ENCODE measurements at regions not wholly inside any gene's neighbourhood (a gene's known extent, or its start where the extent isn't known, plus 50 kb on each side); places are given as distances from the start of the nearest gene placed in this dataset.

DNA sequence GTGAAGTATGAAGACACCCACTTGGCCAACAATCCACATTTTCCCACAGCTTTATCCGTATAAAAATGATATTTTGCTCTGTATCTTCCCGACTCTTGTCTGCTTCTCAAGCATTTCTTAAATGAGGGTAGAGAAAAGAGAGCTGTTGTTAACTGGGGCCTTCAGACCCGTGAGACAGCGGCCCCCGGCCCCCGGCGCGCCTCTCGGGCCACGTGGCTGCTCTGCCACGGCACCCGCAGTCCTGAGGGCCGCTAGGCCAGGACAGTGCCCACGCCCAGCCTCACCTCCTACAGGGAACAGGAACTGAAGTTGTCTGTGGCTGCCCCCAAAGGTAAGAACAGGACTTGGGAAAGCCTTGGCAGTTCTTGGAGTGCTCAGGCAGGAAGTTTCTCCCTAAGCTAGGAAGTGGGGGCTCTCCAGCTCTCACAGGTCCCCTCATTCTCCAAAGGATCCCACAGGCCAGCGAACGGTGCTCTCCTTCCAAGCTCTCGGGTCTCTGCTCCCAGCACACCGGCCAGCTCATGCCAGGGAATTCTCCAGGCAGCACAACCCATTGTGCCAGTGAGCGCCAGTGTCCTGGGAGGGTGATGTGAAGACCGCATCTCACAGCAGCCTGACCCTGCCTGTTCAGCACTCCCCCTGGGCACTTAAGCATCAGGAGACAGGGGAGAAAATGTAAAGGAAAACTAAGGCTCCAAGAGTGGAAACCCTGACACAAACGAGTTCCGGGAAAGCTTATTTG is 230.3 kb upstream of the PFKP start:
- TF ChIP-seq, protein P1, sequence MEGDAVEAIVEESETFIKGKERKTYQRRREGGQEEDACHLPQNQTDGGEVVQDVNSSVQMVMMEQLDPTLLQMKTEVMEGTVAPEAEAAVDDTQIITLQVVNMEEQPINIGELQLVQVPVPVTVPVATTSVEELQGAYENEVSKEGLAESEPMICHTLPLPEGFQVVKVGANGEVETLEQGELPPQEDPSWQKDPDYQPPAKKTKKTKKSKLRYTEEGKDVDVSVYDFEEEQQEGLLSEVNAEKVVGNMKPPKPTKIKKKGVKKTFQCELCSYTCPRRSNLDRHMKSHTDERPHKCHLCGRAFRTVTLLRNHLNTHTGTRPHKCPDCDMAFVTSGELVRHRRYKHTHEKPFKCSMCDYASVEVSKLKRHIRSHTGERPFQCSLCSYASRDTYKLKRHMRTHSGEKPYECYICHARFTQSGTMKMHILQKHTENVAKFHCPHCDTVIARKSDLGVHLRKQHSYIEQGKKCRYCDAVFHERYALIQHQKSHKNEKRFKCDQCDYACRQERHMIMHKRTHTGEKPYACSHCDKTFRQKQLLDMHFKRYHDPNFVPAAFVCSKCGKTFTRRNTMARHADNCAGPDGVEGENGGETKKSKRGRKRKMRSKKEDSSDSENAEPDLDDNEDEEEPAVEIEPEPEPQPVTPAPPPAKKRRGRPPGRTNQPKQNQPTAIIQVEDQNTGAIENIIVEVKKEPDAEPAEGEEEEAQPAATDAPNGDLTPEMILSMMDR (IDR thresholded peaks at IDR 0.05; ENCODE audit: unreplicated experiment in 3 of 3), result no peak
- Mint-ChIP-seq H3K9me3 (no peaks in the 10 kb centered on the region), H3K4me3 (no peak overlapping the region)

DNA sequence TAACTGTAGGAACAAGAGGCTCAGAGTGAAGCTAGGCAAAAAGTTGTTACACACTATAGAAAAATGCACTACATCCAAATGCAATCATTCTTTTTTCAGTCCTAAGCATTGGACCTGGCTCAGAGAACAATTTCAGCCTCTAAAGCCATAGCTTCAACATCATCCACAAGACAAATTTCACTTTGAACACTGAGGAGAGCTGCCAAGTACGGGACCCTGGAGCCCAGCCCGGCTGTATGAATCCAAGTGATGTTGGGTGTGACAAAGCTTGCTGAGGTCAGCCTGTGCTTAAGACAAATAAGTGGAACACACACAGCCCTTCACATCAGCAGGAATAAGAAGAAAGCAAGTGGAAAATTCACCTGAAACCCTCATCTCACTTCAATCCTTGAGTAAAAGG is 233.1 kb upstream of the PFKP start:
- Mint-ChIP-seq H3K4me3 (no peak overlapping the region), H3K27ac (no peak overlapping the region), H3K36me3 (ENCODE audit: low read depth) (no peaks in the 10 kb centered on the region), H3K9me3 (no peaks in the 10 kb centered on the region), H3K27me3 (ENCODE audit: low read depth) (peaks cover 14% of the 10 kb centered on the region), H3K4me1 (peaks cover 6% of the 10 kb centered on the region)
- TF ChIP-seq, protein P1 (IDR thresholded peaks at IDR 0.05; ENCODE audit: unreplicated experiment in 3 of 3), result no peak

More for the DNA sequence above, 230.3 kb upstream of the PFKP start:
- peaks cover 24% of the 10 kb centered on the region for H3K27me3 Mint-ChIP-seq (ENCODE audit: low read depth)
- H3K27ac Mint-ChIP-seq, result no peak overlapping the region
- H3K4me1 Mint-ChIP-seq, result peaks cover 6% of the 10 kb centered on the region
- H3K36me3 Mint-ChIP-seq (ENCODE audit: low read depth), result no peaks in the 10 kb centered on the region

DNA sequence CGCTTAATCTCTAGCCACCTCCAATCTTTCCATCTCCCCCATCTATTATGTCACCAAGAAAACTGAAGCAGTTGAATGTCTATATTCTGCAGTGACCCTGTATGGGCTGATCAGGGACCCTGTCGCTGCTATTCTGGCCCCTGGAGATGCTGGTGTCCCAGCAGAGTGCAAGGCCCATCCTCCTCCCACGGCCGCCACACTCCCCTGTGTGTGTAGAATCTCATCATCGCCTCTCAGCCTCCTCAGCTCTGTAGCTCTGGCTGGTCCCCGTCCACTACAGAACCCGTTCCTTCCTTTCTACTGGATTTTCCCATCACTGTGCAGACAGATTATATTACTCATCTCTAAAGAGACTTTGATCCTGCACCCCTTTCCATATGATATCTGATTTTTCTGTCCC is 235.8 kb upstream of the PFKP start:
- Mint-ChIP-seq H3K27me3 (ENCODE audit: low read depth) (peaks cover 10% of the 10 kb centered on the region), H3K36me3 (ENCODE audit: low read depth) (no peaks in the 10 kb centered on the region), H3K9me3 (peaks cover 5% of the 10 kb centered on the region), H3K4me3 (no peak overlapping the region), H3K4me1 (peaks cover 6% of the 10 kb centered on the region), H3K27ac (no peak overlapping the region)
- TF ChIP-seq, protein P1 (IDR thresholded peaks at IDR 0.05; ENCODE audit: unreplicated experiment in 3 of 3), result no peak

DNA sequence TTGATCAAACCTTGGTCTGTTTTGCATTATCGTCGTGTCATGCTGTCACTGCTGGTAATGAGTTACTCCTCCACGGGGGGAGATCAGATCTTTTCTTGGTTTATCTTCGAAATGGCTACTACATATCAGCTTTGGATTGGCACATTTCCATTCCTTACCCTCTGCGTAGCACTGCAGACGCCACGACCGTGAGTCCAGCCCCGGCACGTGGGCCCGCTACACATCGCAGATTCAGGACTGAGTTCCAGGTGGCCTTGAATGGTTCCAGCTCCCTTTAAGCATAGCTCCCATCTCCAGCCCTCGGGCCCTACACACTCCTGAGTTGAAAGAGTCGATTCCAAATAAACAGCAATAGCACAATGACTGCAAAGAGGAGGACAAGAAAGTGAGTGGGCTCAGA is 238.6 kb upstream of the PFKP start:
- peaks cover 13% of the 10 kb centered on the region for H3K27me3 Mint-ChIP-seq (ENCODE audit: low read depth)
- H3K4me1 Mint-ChIP-seq, result no peaks in the 10 kb centered on the region
- TF ChIP-seq, protein P1 (IDR thresholded peaks at IDR 0.05; ENCODE audit: unreplicated experiment in 3 of 3), result no peak
- no peak overlapping the region for H3K4me3 Mint-ChIP-seq
- H3K27ac Mint-ChIP-seq, result no peak overlapping the region
- H3K9me3 Mint-ChIP-seq, result peaks cover 5% of the 10 kb centered on the region
- H3K36me3 Mint-ChIP-seq (ENCODE audit: low read depth), result no peaks in the 10 kb centered on the region

DNA sequence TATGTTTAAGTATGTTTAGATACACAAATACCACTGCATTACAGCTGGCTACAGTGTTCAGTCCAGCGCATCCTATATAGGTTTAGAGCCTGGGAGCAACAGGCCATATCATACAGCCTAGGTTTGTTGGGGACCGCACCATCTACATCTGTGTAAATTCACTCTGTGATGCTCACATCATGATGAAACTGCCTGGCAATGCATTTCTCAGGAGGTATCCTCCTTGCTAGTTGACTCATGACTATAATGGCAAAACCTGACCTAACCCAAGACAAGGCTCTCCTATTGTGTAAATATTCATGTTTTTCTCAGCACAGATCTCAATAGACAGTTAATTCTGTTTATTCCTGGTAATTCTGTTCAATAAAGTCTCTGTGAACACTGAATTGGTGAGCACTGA is 240.7 kb upstream of the PFKP start:
- peaks cover 12% of the 10 kb centered on the region for H3K27me3 Mint-ChIP-seq (ENCODE audit: low read depth)
- no peak overlapping the region for H3K4me3 Mint-ChIP-seq
- H3K9me3 Mint-ChIP-seq, result peaks cover 5% of the 10 kb centered on the region
- H3K4me1 Mint-ChIP-seq, result no peaks in the 10 kb centered on the region
- TF ChIP-seq, protein P1 (IDR thresholded peaks at IDR 0.05; ENCODE audit: unreplicated experiment in 3 of 3), result no peak
- H3K27ac Mint-ChIP-seq, result no peak overlapping the region
- H3K36me3 Mint-ChIP-seq (ENCODE audit: low read depth), result no peaks in the 10 kb centered on the region

DNA sequence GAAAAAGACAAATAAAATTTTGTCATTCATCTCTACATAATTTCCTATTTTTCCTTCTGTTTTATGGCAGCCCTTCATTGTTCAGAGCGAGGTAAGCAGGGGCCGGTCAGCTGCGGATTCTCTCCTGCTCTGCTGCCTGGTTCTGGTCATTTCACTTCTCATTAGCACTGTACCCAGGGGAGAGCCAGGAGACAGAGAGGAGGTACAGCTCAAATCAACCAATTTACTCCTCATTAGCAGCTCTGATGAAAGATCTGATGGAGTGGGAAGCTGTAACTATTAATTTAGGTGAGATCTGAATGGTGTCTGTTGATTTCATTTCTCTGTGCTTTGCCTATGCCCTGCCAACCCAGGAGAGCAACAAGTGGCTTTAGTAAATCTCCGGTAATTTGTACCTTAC is 241.5 kb upstream of the PFKP start:
- TF ChIP-seq, protein P1 (IDR thresholded peaks at IDR 0.05; ENCODE audit: unreplicated experiment in 3 of 3), result no peak
- peaks cover 12% of the 10 kb centered on the region for H3K27me3 Mint-ChIP-seq (ENCODE audit: low read depth)
- H3K4me1 Mint-ChIP-seq, result no peaks in the 10 kb centered on the region
- H3K9me3 Mint-ChIP-seq, result peaks cover 5% of the 10 kb centered on the region
- H3K27ac Mint-ChIP-seq, result no peak overlapping the region
- H3K4me3 Mint-ChIP-seq, result no peak overlapping the region
- no peaks in the 10 kb centered on the region for H3K36me3 Mint-ChIP-seq (ENCODE audit: low read depth)

Measured in nephron (organoid).